OCI-LY1 (cell line): ENCODE measurements at regions not wholly inside any gene's neighbourhood (a gene's known extent, or its start where the extent isn't known, plus 50 kb on each side); places are given as distances from the start of the nearest gene placed in this dataset.

Source experiments
- CTCF ChIP-seq: fragments of 200-600 bp; sonication (generic), shearing (Covaris generic); IDR thresholded peaks from 2 replicates; pipeline ENCODE4 v1.5.1; 2017; ENCODE audit warnings: mild to moderate bottlenecking, antibody characterized with exemption, low read length, moderate library complexity, mixed read lengths
- EZH2 ChIP-seq: fragments of 200-600 bp; sonication (generic), shearing (Covaris generic); IDR thresholded peaks from 2 replicates; pipeline ENCODE4 v1.8.0; 2017; ENCODE audit warnings: borderline replicate concordance, mixed run types, mild to moderate bottlenecking, antibody characterized with exemption, low read length, moderate library complexity, mixed read lengths

- no peak for TF ChIP-seq CTCF
- no peak for TF ChIP-seq EZH2
These were observed 186.2 kb upstream of the NPSR1 start for GRCh38 chr7:34471844-34472243.
